ENCODE measurements at regions not wholly inside any gene's neighbourhood (a gene's known extent, or its start where the extent isn't known, plus 50 kb on each side); places are given as distances from the start of the nearest gene placed in this dataset.

DNA sequence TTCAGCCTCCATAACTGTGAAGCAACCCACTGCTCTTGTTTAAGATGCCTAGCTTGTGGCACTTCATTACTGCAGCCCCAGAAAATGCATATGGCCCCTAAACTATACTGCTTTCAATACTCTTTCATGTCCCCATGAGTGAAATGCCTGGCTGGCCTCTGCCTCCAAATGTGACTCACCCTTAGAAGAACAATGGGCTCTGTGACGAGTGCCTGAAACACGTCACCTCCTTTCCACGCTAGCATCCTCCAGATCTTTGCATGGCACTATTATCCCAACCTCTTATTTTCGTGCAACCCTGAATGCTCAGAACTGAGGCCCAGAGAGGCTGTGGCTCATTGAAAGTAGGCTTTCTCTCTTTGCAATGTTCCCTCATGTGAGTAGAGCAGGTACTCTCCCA, 233.1 kb downstream of the CBLN1 start:
- Histone ChIP-seq H3K36me3 (ENCODE audit: control insufficient read depth in 2 of 2, insufficient read depth in 2 of 2, low read length in 2 of 2) (no peaks in the 10 kb centered on the region), H3K27ac (ENCODE audit: low read length) (no peak overlapping the region), H3K4me1 (ENCODE audit: control insufficient read depth, insufficient read depth, low read length) (no peaks in the 10 kb centered on the region), H3K9ac (ENCODE audit: low read length in 2 of 2) (no peak overlapping the region), H3K4me3 (ENCODE audit: low read length in 2 of 2) (no peak overlapping the region), H3K9me3 (ENCODE audit: control insufficient read depth in 2 of 2, low read length in 2 of 2) (no peaks in the 10 kb centered on the region), H3K27me3 (ENCODE audit: control insufficient read depth in 1 of 2, insufficient read depth in 2 of 2, low read length in 2 of 2) (no peaks in the 10 kb centered on the region)

DNA sequence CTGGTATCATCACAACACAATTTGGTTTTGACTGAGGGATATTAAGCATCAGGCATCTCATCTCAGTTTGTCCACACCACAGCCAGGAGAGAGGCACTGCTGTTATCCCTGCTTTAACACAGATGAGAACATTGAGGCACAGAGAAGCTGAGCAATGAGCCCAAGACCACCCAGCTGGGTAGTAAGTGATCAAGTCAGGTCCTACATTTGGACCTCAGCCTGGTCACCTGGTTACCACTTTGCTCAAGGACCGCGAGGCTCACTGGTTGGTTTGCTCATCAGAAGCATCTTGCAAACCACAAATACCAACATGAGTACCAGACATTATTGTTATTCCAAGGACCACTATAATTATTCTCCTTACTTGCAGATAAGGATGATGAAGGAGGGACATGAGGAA, 245.5 kb downstream of the CBLN1 start:
- H3K9me3 ChIP-seq (ENCODE audit: control insufficient read depth in 2 of 2, low read length in 2 of 2) = no peaks in the 10 kb centered on the region
- no peaks in the 10 kb centered on the region for H3K27me3 ChIP-seq (ENCODE audit: control insufficient read depth in 1 of 2, insufficient read depth in 2 of 2, low read length in 2 of 2)
- no peak overlapping the region for H3K4me3 ChIP-seq (ENCODE audit: low read length in 2 of 2)
- H3K4me1 ChIP-seq (ENCODE audit: control insufficient read depth, insufficient read depth, low read length) = no peaks in the 10 kb centered on the region
- H3K27ac ChIP-seq (ENCODE audit: low read length) = no peak overlapping the region
- no peak overlapping the region for H3K9ac ChIP-seq (ENCODE audit: low read length in 2 of 2)
- H3K36me3 ChIP-seq (ENCODE audit: control insufficient read depth in 2 of 2, insufficient read depth in 2 of 2, low read length in 2 of 2) = no peaks in the 10 kb centered on the region

DNA sequence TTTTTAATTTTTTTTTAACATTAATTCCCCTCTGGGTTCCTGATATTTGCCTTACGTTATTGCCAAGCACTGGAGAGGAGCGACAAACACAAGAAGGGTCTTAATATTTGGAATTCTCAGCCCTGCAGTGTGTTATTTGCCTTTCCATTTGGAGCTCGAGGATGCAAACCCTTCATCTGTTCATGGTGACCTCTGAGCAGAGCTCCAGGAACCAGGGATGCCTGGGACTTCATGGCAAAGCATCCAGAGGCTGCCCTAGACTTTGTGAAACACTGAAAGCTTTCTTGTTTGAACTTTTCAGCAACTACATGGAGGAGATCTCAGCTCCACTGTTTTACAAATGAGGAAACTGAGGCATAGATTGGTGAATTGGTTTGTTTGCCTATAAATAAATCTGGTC, 254.2 kb downstream of the CBLN1 start:
- no peaks in the 10 kb centered on the region for H3K9me3 ChIP-seq (ENCODE audit: control insufficient read depth in 2 of 2, low read length in 2 of 2)
- no peak overlapping the region for H3K4me3 ChIP-seq (ENCODE audit: low read length in 2 of 2)
- no peaks in the 10 kb centered on the region for H3K27me3 ChIP-seq (ENCODE audit: control insufficient read depth in 1 of 2, insufficient read depth in 2 of 2, low read length in 2 of 2)
- peaks cover 9% of the 10 kb centered on the region for H3K4me1 ChIP-seq (ENCODE audit: control insufficient read depth, insufficient read depth, low read length)
- H3K9ac ChIP-seq (ENCODE audit: low read length in 2 of 2) = no peak overlapping the region
- no peak overlapping the region for H3K27ac ChIP-seq (ENCODE audit: low read length)
- no peaks in the 10 kb centered on the region for H3K36me3 ChIP-seq (ENCODE audit: control insufficient read depth in 2 of 2, insufficient read depth in 2 of 2, low read length in 2 of 2)

DNA sequence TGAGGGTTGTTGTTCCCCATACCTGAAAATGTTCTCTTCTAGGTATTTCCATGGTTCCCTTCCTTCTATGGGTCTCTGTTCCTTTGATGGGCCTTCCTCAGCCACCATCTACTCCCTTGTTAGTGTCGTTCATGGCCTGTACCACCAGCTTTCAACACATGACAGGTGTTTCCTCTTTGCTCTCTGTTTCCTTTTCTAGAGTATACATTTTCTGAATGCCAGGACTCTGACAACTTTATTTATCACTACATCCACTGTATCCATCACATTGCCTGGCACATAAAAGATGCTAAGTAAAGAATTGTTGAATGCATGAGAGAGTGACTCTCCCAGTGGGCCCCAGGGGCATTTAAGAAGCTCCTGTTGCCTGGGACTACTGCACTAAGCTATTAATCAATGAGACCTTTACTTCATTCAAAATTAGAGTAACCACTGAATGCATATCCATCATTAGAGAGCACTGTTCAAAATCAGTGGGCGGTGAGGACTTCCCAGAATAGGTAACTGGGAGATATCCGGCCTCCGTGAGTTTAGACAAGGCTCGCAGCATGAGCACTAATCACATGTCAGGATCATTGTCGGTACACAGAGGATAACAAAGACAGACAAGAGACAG, 255.0 kb downstream of the CBLN1 start:
- Histone ChIP-seq H3K4me1 (ENCODE audit: control insufficient read depth, insufficient read depth, low read length) (peaks cover 9% of the 10 kb centered on the region), H3K4me3 (ENCODE audit: low read length in 2 of 2) (no peak overlapping the region), H3K27ac (ENCODE audit: low read length) (no peak overlapping the region), H3K36me3 (ENCODE audit: control insufficient read depth in 2 of 2, insufficient read depth in 2 of 2, low read length in 2 of 2) (no peaks in the 10 kb centered on the region), H3K9me3 (ENCODE audit: control insufficient read depth in 2 of 2, low read length in 2 of 2) (no peaks in the 10 kb centered on the region), H3K9ac (ENCODE audit: low read length in 2 of 2) (no peak overlapping the region), H3K27me3 (ENCODE audit: control insufficient read depth in 1 of 2, insufficient read depth in 2 of 2, low read length in 2 of 2) (no peaks in the 10 kb centered on the region)

DNA sequence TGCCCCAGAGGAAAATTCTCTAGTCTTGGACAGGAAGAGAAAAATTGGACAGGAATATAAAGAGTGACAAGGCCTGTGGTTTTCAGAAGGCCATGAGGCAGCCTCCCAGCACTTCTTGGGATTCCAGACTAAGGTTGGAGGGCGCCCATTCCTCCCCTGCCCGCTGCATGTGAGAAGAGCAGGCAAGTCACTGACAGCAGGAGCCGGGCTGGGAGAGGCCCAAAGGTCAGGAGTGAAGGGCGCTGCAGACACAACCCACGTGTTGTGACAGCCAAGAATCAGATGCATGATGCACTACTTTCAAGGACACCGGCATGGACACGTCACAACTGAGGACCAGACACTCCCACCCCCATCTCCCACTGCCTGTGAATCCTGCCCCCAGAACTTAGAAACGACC, 256.7 kb downstream of the CBLN1 start:
- Histone ChIP-seq H3K9ac (ENCODE audit: low read length in 2 of 2) (no peak overlapping the region), H3K4me1 (ENCODE audit: control insufficient read depth, insufficient read depth, low read length) (peaks cover 20% of the 10 kb centered on the region), H3K4me3 (ENCODE audit: low read length in 2 of 2) (no peak overlapping the region), H3K27me3 (ENCODE audit: control insufficient read depth in 1 of 2, insufficient read depth in 2 of 2, low read length in 2 of 2) (no peaks in the 10 kb centered on the region), H3K9me3 (ENCODE audit: control insufficient read depth in 2 of 2, low read length in 2 of 2) (no peaks in the 10 kb centered on the region), H3K36me3 (ENCODE audit: control insufficient read depth in 2 of 2, insufficient read depth in 2 of 2, low read length in 2 of 2) (no peaks in the 10 kb centered on the region), H3K27ac (ENCODE audit: low read length) (no peak overlapping the region)

DNA sequence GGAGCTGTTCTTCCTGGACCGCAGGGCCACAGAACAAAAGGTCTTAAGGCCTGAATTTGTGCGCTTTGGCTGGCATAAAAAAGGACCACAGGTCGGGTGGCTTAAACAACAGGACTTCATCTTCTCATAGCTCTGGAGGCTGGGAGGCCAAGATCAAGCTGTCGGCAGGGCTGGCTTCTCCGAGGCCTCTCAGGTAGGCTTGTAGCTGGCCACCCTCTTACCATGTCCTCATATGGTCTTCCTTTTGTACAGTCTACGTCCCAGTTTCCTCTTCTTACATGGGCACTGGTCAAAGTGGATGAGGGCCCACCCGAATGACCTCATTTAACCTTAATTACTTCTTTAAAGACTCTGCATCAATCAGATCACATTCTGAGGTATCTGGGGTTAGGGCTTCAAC, 257.6 kb downstream of the CBLN1 start:
- H3K4me3 ChIP-seq (ENCODE audit: low read length in 2 of 2) = no peak overlapping the region
- H3K9me3 ChIP-seq (ENCODE audit: control insufficient read depth in 2 of 2, low read length in 2 of 2) = no peaks in the 10 kb centered on the region
- peaks cover 20% of the 10 kb centered on the region for H3K4me1 ChIP-seq (ENCODE audit: control insufficient read depth, insufficient read depth, low read length)
- H3K9ac ChIP-seq (ENCODE audit: low read length in 2 of 2) = no peak overlapping the region
- H3K27me3 ChIP-seq (ENCODE audit: control insufficient read depth in 1 of 2, insufficient read depth in 2 of 2, low read length in 2 of 2) = peaks cover 0 to 5% of the 10 kb centered on the region in 2 donors
- no peak overlapping the region for H3K27ac ChIP-seq (ENCODE audit: low read length)
- H3K36me3 ChIP-seq (ENCODE audit: control insufficient read depth in 2 of 2, insufficient read depth in 2 of 2, low read length in 2 of 2) = no peaks in the 10 kb centered on the region

DNA sequence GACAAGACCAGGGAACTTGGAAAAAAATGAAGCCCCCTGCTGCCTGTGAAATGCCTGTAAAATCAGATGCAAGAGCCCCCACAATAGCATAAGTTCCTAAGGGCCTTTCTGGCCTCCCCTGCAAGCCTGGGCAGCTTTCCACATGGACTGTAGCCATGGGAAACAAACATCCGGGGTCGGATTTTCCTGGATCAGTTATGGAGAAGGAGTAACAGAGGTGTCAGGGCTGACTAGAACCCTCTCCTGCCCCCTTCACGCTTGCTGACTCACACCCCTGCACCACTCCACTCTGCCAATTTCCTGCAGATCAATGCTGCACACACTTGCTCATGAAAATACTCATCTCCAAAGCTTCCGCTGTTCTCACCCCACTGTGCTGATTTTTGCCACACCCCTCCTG, 258.6 kb downstream of the CBLN1 start:
- no peak overlapping the region for H3K9ac ChIP-seq (ENCODE audit: low read length in 2 of 2)

DNA sequence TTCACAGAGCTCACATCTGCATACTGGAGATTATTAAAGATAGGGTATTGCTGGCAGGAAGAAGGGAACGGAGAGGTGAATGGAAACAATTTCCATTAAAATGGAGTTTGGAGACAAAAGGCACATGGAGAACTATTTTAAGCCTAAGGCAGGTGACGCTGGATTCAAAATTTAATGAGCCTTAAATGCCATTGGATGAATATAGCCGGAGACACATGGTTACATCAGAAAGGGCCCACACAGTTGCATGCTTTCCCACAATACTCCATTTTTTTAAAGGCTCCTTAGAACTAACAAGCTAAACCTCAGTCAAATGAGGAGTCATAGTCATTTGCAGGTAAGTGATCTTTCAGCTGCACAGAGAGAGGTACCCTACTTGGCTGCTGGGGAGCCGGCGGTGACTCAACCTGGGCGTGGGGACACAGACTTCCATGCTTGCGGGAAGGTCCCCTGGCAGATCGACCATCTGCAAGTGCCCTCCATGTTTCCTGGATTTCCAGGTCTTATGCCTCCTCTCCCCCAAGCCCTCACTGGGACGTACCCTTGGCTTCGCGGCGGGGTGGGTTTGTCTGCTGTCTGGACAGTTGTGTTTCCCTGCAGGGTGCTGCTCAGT, 259.2 kb downstream of the CBLN1 start:
- no peak overlapping the region for H3K27ac ChIP-seq (ENCODE audit: low read length)

More for the DNA sequence above, 258.6 kb downstream of the CBLN1 start:
- Histone ChIP-seq H3K9me3 (ENCODE audit: control insufficient read depth in 2 of 2, low read length in 2 of 2) (no peaks in the 10 kb centered on the region), H3K27me3 (ENCODE audit: control insufficient read depth in 1 of 2, insufficient read depth in 2 of 2, low read length in 2 of 2) (peaks cover 0 to 10% of the 10 kb centered on the region in 2 donors), H3K27ac (ENCODE audit: low read length) (no peak overlapping the region), H3K36me3 (ENCODE audit: control insufficient read depth in 2 of 2, insufficient read depth in 2 of 2, low read length in 2 of 2) (no peaks in the 10 kb centered on the region), H3K4me3 (ENCODE audit: low read length in 2 of 2) (no peak overlapping the region), H3K4me1 (ENCODE audit: control insufficient read depth, insufficient read depth, low read length) (peaks cover 20% of the 10 kb centered on the region)

DNA sequence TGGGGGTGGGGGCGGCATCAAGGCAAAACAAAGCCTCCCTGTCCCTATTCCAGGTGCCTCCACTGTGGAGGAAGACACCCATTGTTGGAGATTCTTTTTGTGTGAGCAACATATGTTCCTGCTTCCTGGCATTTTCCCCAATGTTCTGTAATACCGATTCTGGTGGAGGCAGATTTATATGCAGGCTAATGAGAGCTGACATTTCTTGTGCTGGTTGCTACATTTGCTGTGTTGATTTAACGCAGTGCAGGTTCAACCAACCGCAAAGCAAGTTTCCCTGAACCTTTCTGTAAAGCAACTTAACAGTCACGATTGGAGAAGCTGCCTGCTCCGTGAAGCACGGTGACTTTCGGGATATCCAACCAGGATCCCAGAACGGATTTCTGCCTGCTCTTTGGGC, 260.5 kb downstream of the CBLN1 start:
- peaks cover 0 to 10% of the 10 kb centered on the region in 2 donors for H3K27me3 ChIP-seq (ENCODE audit: control insufficient read depth in 1 of 2, insufficient read depth in 2 of 2, low read length in 2 of 2)
- H3K36me3 ChIP-seq (ENCODE audit: control insufficient read depth in 2 of 2, insufficient read depth in 2 of 2, low read length in 2 of 2) = no peaks in the 10 kb centered on the region
- no peak overlapping the region for H3K9ac ChIP-seq (ENCODE audit: low read length in 2 of 2)
- no peak overlapping the region for H3K4me3 ChIP-seq (ENCODE audit: low read length in 2 of 2)
- H3K27ac ChIP-seq (ENCODE audit: low read length) = no peak overlapping the region
- peaks cover 20% of the 10 kb centered on the region for H3K4me1 ChIP-seq (ENCODE audit: control insufficient read depth, insufficient read depth, low read length)
- H3K9me3 ChIP-seq (ENCODE audit: control insufficient read depth in 2 of 2, low read length in 2 of 2) = no peaks in the 10 kb centered on the region

More for the DNA sequence above, 259.2 kb downstream of the CBLN1 start:
- no peak overlapping the region for H3K4me3 ChIP-seq (ENCODE audit: low read length in 2 of 2)
- H3K4me1 ChIP-seq (ENCODE audit: control insufficient read depth, insufficient read depth, low read length) = peaks cover 20% of the 10 kb centered on the region
- no peaks in the 10 kb centered on the region for H3K36me3 ChIP-seq (ENCODE audit: control insufficient read depth in 2 of 2, insufficient read depth in 2 of 2, low read length in 2 of 2)
- H3K27me3 ChIP-seq (ENCODE audit: control insufficient read depth in 1 of 2, insufficient read depth in 2 of 2, low read length in 2 of 2) = peaks cover 0 to 10% of the 10 kb centered on the region in 2 donors
- H3K9me3 ChIP-seq (ENCODE audit: control insufficient read depth in 2 of 2, low read length in 2 of 2) = no peaks in the 10 kb centered on the region
- no peak overlapping the region for H3K9ac ChIP-seq (ENCODE audit: low read length in 2 of 2)

DNA sequence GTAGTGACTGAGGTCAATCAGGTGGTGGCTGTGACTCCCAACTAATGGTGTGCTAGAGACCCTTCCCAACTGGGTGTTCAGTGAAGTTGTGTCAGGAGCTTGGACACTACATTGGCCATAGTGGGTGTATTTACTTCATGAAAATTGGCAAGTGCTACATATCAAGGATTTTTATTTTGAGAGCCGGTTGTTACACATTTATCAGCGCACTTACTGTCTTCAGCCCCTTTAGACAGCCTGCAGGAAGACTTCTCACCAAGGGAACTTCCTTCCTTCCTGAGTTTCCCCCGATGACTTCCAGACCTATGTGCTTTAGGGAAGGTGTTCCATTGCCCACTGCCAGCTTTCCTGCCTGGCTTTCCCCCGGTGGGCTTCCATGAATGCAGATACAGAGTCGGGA, 261.2 kb downstream of the CBLN1 start:
- Histone ChIP-seq H3K9me3 (ENCODE audit: control insufficient read depth in 2 of 2, low read length in 2 of 2) (no peaks in the 10 kb centered on the region), H3K27me3 (ENCODE audit: control insufficient read depth in 1 of 2, insufficient read depth in 2 of 2, low read length in 2 of 2) (peaks cover 0 to 10% of the 10 kb centered on the region in 2 donors), H3K4me1 (ENCODE audit: control insufficient read depth, insufficient read depth, low read length) (peaks cover 20% of the 10 kb centered on the region), H3K36me3 (ENCODE audit: control insufficient read depth in 2 of 2, insufficient read depth in 2 of 2, low read length in 2 of 2) (no peaks in the 10 kb centered on the region), H3K4me3 (ENCODE audit: low read length in 2 of 2) (no peak overlapping the region), H3K9ac (ENCODE audit: low read length in 2 of 2) (no peak overlapping the region), H3K27ac (ENCODE audit: low read length) (no peak overlapping the region)

DNA sequence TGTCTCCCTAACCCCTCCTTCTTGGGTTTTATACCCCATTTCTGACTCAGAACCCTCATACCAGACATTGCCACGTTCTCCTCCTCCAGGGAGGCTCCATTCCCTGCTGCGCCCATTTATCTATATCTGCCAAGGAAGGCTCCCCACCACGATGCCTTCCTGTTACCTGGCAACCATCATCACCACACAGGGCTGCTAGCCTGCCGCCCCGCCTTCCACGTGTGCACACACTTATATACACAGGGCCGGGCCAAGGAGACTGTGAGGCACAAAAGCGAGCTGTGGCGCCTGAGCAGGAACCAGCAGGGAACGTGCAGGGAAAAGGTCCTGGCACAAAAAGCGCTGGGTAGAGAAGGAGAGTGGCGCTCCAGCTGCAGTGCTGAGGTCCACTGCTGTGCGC, 261.8 kb downstream of the CBLN1 start:
- no peak overlapping the region for H3K27ac ChIP-seq (ENCODE audit: low read length)
- no peak overlapping the region for H3K9ac ChIP-seq (ENCODE audit: low read length in 2 of 2)

More for the DNA sequence above, 261.8 kb downstream of the CBLN1 start:
- H3K4me3 ChIP-seq (ENCODE audit: low read length in 2 of 2) = no peak overlapping the region
- peaks cover 0 to 10% of the 10 kb centered on the region in 2 donors for H3K27me3 ChIP-seq (ENCODE audit: control insufficient read depth in 1 of 2, insufficient read depth in 2 of 2, low read length in 2 of 2)
- peaks cover 20% of the 10 kb centered on the region for H3K4me1 ChIP-seq (ENCODE audit: control insufficient read depth, insufficient read depth, low read length)
- H3K9me3 ChIP-seq (ENCODE audit: control insufficient read depth in 2 of 2, low read length in 2 of 2) = no peaks in the 10 kb centered on the region
- no peaks in the 10 kb centered on the region for H3K36me3 ChIP-seq (ENCODE audit: control insufficient read depth in 2 of 2, insufficient read depth in 2 of 2, low read length in 2 of 2)

All from stomach smooth muscle (tissue), 2 donors.